Adrenal gland (tissue), 9 donors: ENCODE measurements at regions not wholly inside any gene's neighbourhood (a gene's known extent, or its start where the extent isn't known, plus 50 kb on each side); places are given as distances from the start of the nearest gene placed in this dataset.
"Not testable (repeated sequence)": the region's sequence is repeated elsewhere in the genome, so short reads cannot be mapped to it uniquely, and the experiment has no call there.

Experiments
- DNase-seq, 7 donors: peaks; one replicate each; pipeline ENCODE4 v3.0.0-alpha.2; 2019 to 2020
- H3K27ac ChIP-seq, 5 donors: fragments of 200-600 bp; sonication (generic) in 4 of 5; 1 replicate in 3 of 5; 2 replicates in 2 of 5; pipeline versions ENCODE4 v1.5.1 to v1.8.0; 2016 to 2020; ENCODE audit warnings: mild to moderate bottlenecking in 1 of 5
- H3K27me3 ChIP-seq: fragments of 200-600 bp; 2 replicates; pipeline ENCODE4 v1.8.0; 2021
- H3K36me3 ChIP-seq, 2 donors: fragments of 200-600 bp; replicated peaks in 1 of 2; 1 replicate in 1 of 2; 2 replicates in 1 of 2; pipeline versions ENCODE4 v1.5.1 to v1.8.0; 2018 to 2022
- H3K4me1 ChIP-seq, 2 donors: fragments of 200-600 bp; replicated peaks in 1 of 2; 1 replicate in 1 of 2; 2 replicates in 1 of 2; pipeline versions ENCODE4 v1.5.1 to v1.8.0; 2018 to 2021
- H3K4me3 ChIP-seq, 4 donors: fragments of 200-600 bp; sonication (generic) in 3 of 4; one replicate each; pipeline ENCODE4 v1.5.1; 2016 to 2018
- H3K9me3 ChIP-seq, 3 donors: fragments of 200-600 bp; sonication (generic) in 1 of 3; replicated peaks in 1 of 3; 1 replicate in 2 of 3; 2 replicates in 1 of 3; pipeline versions ENCODE4 v1.5.1 to v1.8.0; 2016 to 2021
- WGBS, 4 donors: extraction: QIAGEN DNeasy Blood & Tissue Kit in 2 of 4; methylation state at CpG; one replicate each; pipeline versions ENCODE4 v1.1.5 to v1.1.7; 2013 to 2017; 5-methylcytosine and 5-hydroxymethylcytosine counted together
- intact Hi-C, 2 donors: fragments of 100-400 bp; cut with DNase I; formaldehyde crosslinking; loops; one replicate each; pipeline versions ENCODE4 v1.14.1 to v1.15.0; 2022 to 2023
- donor health status: healthy with polysubstance abuse.
- donor health status: Bipolar disorder and iron deficiency.
- donor health status: DM: yes; HTN: yes; CAD: no.
- donor health status: DM: no; HTN: no; CAD: no.
- donor health status: DM: no; HTN: no; CAD: no.

GRCh38 chr2:110333114-110334095, 121.1 kb upstream of the MTLN start:
- 91 to 97% (median 94%) methylated on average over 3 to 10 of the region's 18 CpGs for WGBS, 4 donors
- intact Hi-C loops, DNase-seq, H3K36me3 ChIP-seq, H3K27me3 ChIP-seq, H3K9me3 ChIP-seq, H3K4me3 ChIP-seq, H3K27ac ChIP-seq, H3K4me1 ChIP-seq: not testable (repeated sequence)

- H3K4me3 ChIP-seq, H3K27me3 ChIP-seq, intact Hi-C loops, H3K27ac ChIP-seq, H3K4me1 ChIP-seq, H3K9me3 ChIP-seq, DNase-seq, H3K36me3 ChIP-seq: not testable (repeated sequence)
- WGBS, 4 donors = 87 to 95% (median 90%) methylated on average over 4 to 8 of the region's 10 CpGs; no CpG with 5 or more reads in 1 of the 4 donors
Observed at GRCh38 chr2:110331625-110332024, 119.3 kb upstream of the MTLN start.

GRCh38 chr2:110329760-110330159, 117.4 kb upstream of the MTLN start:
- 91 to 100% (median 95%) methylated on average over 4 to 5 of the region's 10 CpGs for WGBS, 4 donors
- DNase-seq, H3K9me3 ChIP-seq, intact Hi-C loops, H3K4me3 ChIP-seq, H3K4me1 ChIP-seq, H3K27me3 ChIP-seq, H3K27ac ChIP-seq, H3K36me3 ChIP-seq: not testable (repeated sequence)

DNA sequence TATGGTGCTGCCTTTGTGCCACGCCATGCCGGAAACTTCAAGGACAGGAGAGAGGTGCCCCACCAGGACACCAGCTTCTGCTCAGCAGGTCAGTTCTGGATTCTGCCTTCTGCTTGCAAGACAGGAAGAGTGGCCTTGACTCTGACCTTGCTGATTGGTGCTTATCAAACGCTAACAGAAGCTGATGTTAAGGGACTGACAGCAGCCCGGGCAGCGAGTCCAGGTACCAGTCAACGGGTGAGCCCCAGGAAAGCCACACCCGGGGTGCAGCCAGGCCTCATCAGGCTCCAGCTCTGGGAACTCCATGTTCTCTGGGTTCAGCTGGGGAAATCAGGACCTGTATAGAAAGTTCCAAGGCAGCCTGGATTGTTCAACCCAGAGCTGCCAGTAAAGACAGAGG, 116.8 kb upstream of the MTLN start:
- H3K36me3 ChIP-seq, H3K27ac ChIP-seq, H3K4me3 ChIP-seq, H3K9me3 ChIP-seq, intact Hi-C loops, H3K4me1 ChIP-seq, H3K27me3 ChIP-seq: not testable (repeated sequence)
- 45 to 47% (median 46%) methylated on average over 5 of the region's 7 CpGs; no CpG with 5 or more reads in 1 of the 4 donors for WGBS, 4 donors
- peak in 1 of 7 donors; percentile 6 for DNase-seq

DNA sequence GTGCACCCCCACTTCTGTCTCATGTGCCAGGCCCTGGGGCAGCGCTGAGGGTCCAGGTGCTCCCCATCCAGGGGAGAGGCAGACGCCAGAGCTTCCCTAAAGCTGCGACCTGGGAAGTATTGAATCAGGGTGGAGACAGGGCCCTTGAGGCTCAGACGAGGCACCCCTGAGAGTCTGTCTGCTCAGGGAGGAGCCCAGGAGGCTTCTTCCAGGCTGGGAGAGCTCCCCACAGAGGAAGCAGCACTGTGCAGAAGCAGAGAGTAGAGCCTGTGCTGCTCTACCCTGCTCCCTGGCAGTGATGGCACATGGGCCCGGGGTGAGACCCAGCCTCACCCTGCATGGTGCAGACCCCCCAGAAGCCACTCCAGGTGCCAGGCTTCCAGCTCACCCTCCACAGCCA, 116.3 kb upstream of the MTLN start:
- not testable (repeated sequence) for H3K9me3 ChIP-seq, DNase-seq

DNA sequence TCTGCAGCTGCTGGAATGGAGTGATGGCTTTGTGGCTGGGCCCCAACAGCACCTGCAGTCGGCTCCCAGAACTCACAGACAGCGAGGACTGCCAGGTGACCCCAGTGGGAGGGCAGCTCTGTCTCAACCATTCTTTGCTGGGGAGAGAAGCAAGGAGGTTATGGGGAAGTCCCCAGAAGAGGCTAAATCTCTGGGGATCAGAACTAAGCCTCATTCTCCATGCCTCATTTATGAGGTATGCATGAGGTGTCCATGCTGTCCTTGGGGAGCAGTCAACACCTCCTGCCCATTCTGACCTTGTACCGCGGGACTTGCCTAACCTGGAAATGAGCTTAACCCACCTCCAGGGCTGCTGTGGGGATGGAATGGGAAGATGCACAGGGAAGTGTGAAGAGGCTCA, 111.5 kb upstream of the MTLN start:
- H3K27me3 ChIP-seq, H3K9me3 ChIP-seq, intact Hi-C loops, H3K4me1 ChIP-seq, DNase-seq, H3K36me3 ChIP-seq, H3K4me3 ChIP-seq, H3K27ac ChIP-seq: not testable (repeated sequence)
- WGBS, 4 donors = no CpG with 5 or more reads among the region's 4 CpGs

More for the DNA sequence above, 116.3 kb upstream of the MTLN start:
- intact Hi-C loops, H3K27me3 ChIP-seq, H3K4me1 ChIP-seq, H3K27ac ChIP-seq, H3K4me3 ChIP-seq, H3K36me3 ChIP-seq: not testable (repeated sequence)
- WGBS, 4 donors = 33 to 95% (median 90%) methylated on average over 1 to 5 of the region's 5 CpGs

DNA sequence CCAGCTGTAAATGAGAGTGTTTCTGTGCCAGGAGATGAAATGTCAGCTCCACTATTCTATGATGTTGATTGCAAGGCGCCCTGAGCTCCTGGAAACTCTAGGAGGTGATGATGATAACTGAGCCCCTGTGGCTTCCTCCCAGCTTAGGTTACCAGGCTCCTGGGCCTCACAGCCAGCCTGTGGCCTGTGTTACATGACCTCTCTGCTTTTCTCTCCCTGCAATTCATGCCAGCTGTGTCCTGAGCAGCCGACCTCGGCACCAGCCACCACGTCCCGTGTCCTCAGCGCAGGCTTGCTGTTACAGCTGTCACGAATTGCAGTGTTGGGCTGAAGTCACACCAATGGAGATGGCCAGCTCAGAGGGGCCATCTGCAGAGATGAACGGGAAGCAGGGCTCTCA, 110.2 kb upstream of the MTLN start:
- intact Hi-C loops, DNase-seq, H3K36me3 ChIP-seq, H3K4me3 ChIP-seq, H3K4me1 ChIP-seq, H3K27ac ChIP-seq, H3K27me3 ChIP-seq, H3K9me3 ChIP-seq: not testable (repeated sequence)
- no CpG with 5 or more reads among the region's 8 CpGs for WGBS, 4 donors

- WGBS, 4 donors = no CpG with 5 or more reads among the region's 10 CpGs
- intact Hi-C loops, H3K9me3 ChIP-seq, H3K27ac ChIP-seq, H3K36me3 ChIP-seq, H3K27me3 ChIP-seq, DNase-seq, H3K4me1 ChIP-seq, H3K4me3 ChIP-seq: not testable (repeated sequence)
Observed at GRCh38 chr2:110320834-110321563, 108.7 kb upstream of the MTLN start.

- H3K36me3 ChIP-seq, H3K4me3 ChIP-seq, H3K27ac ChIP-seq, H3K27me3 ChIP-seq, H3K9me3 ChIP-seq, H3K4me1 ChIP-seq, DNase-seq, intact Hi-C loops: not testable (repeated sequence)
- WGBS, 4 donors = no CpG with 5 or more reads among the region's 4 CpGs
Observed at GRCh38 chr2:110318898-110319297, 106.6 kb upstream of the MTLN start.

- H3K36me3 ChIP-seq, intact Hi-C loops: not testable (repeated sequence)
- no CpG with 5 or more reads among the region's 5 CpGs for WGBS, 4 donors
Observed at GRCh38 chr2:110317377-110317776, 105.0 kb upstream of the MTLN start.

More at GRCh38 chr2:110317377-110317776, 105.0 kb upstream of the MTLN start:
- H3K9me3 ChIP-seq, H3K4me1 ChIP-seq, H3K4me3 ChIP-seq, H3K27me3 ChIP-seq, H3K27ac ChIP-seq, DNase-seq: not testable (repeated sequence)
